GM10248 (cell line): ENCODE measurements at regions not wholly inside any gene's neighbourhood (a gene's known extent, or its start where the extent isn't known, plus 50 kb on each side); places are given as distances from the start of the nearest gene placed in this dataset.

Experiments used
- CTCF ChIA-PET: fragments of 300-600 bp; sonication (Branson Sonifier 250); formaldehyde crosslinking; extraction: SDS; loops from one replicate; lab custom pipeline; 2021; ENCODE audit warnings: antibody characterized with exemption; lab: Yijun Ruan, JAX
- POLR2A ChIA-PET: fragments of 350-650 bp; sonication (Branson Sonifier 250); formaldehyde crosslinking; extraction: SDS; loops from one replicate; lab custom pipeline; 2020; ENCODE audit warnings: antibody characterized with exemption; lab: Yijun Ruan, JAX
- DNase-seq: peaks from one replicate; pipeline ENCODE4 v3.0.0; 2012; ENCODE audit errors: extremely low spot score
- CTCF ChIP-seq: IDR thresholded peaks from 2 replicates; pipeline ENCODE4 v1.5.1; 2012; ENCODE audit warnings: mild to moderate bottlenecking, low read depth; ENCODE audit errors: extremely low read depth, missing control alignments, control extremely low read depth

- ChIA-PET POLR2A (no interaction called here), CTCF (no interaction called here)
- no peak for TF ChIP-seq CTCF
- DNase-seq = no peak
Measured at GRCh38 chr7:81162771-81163525, 244.1 kb upstream of the SEMA3C start.

GRCh38 chr7:81162234-81162633 is 243.4 kb upstream of the SEMA3C start:
- no peak for TF ChIP-seq CTCF
- POLR2A ChIA-PET = no interaction called here
- CTCF ChIA-PET = no interaction called here
- DNase-seq = no peak

GRCh38 chr7:81161451-81162075 is 242.7 kb upstream of the SEMA3C start:
- POLR2A ChIA-PET = no interaction called here
- CTCF ChIA-PET = no interaction called here
- TF ChIP-seq CTCF = no peak
- no peak for DNase-seq

- ChIA-PET CTCF (interaction anchor here (0.8 to 1.6 kb wide), 2 partner anchors 8 to 11 kb away, joined by 3 read pairs; no protein-coding TSS in a partner anchor), POLR2A (no interaction called here)
- no peak for TF ChIP-seq CTCF
- no peak for DNase-seq
Measured at GRCh38 chr7:81159402-81159801, 240.6 kb upstream of the SEMA3C start.

GRCh38 chr7:81158189-81158588 is 239.3 kb upstream of the SEMA3C start:
- no peak for DNase-seq
- POLR2A ChIA-PET = no interaction called here
- CTCF ChIA-PET = interaction anchor here (1.6 kb wide), 1 partner anchor 10 kb away, joined by 3 read pairs; no protein-coding TSS in a partner anchor
- no peak for TF ChIP-seq CTCF

GRCh38 chr7:81155654-81156373 is 237.0 kb upstream of the SEMA3C start:
- DNase-seq = no peak

More at GRCh38 chr7:81155654-81156373, 237.0 kb upstream of the SEMA3C start:
- no peak for TF ChIP-seq CTCF
- CTCF ChIA-PET = no interaction called here
- POLR2A ChIA-PET = no interaction called here
